GM21576 (cell line): ENCODE measurements at regions not wholly inside any gene's neighbourhood (a gene's known extent, or its start where the extent isn't known, plus 50 kb on each side); places are given as distances from the start of the nearest gene placed in this dataset.
"Not testable (repeated sequence)": the region's sequence is repeated elsewhere in the genome, so short reads cannot be mapped to it uniquely, and the experiment has no call there.

ENCODE experiments used
- ATAC-seq: cut with Tn5 transposase; IDR thresholded peaks from one replicate; pipeline ENCODE4 v1.9.1; 2021; ENCODE audit warnings: mild to moderate bottlenecking, moderate library complexity; ENCODE audit not compliant: unreplicated experiment

DNA sequence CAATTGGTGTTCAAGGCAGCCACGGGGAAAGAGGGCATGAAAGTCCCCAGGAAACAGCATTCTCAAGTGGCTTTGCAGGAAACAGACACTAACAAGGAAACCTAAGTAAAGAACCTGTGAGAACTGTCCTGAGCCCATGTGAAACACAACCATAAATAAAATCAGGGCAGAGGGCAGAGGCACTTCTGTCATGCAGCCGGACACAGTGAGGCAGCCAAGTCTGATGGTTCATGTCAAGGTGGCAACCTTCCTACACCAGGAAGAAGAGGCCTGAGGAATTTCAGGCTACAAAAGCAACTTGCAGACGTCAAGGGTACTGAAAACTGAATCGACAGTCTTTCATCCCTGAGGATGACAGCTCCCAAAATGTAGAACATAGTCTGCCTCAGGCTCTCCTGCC is 458.2 kb upstream of the NPVF start:
- no peak for ATAC-seq

DNA sequence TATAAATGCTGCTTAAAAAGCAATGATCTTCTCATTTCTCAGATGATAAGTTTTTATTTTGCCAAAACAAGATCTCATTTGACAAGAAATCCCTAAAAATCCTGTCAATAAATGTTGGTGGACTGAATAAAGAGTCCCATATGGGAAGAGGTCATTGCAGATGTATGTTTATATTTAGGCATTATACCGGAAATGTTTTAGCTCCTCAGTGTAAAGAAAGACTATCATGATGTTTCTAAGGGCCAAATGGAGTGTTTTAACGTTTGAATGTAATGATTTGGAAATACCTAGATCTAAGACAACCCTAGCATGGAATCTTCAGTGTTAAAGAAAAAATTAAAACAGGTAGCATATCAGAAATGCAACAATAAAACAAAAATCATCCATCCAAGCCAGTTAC is 457.8 kb upstream of the NFE2L3 start:
- ATAC-seq, result no peak

DNA sequence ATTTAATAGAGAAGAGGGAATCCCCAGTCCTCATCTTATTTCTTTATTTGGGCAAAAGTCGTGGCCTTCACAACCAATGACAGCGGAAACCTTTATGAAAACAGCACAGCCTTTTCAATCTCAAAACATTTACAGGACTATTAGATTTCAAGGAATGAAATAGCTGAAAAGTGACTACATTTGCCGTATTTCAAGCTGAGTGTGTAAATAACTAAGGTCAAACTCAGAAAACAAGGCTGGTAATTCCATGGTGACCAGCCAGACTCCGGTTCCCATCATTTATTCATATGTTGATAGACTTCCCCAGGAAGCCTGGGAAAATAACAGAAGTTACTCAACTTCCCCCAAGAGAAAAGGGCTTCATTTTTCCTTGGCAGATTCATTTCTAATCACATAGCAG is 457.3 kb upstream of the NFE2L3 start:
- ATAC-seq, result no peak

DNA sequence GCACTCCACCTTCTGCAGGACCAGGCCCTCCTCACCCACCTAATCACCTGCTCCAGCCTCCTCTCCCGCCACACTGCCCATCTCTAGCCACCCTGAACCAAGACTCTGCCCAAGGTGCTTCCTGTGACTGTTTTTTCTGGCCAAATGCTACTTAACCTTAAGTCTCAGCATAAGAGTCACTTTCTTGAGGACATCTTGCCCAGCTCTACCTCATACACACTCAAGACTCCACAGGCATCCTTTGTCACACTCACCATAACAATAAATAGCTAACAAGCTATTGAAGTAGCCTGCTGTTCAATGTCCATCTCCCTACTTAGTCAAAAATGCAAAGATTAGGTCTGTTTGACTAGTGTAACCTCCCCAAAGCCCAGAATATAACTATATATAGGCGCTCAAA is 455.4 kb upstream of the NFE2L3 start:
- ATAC-seq, result no peak

DNA sequence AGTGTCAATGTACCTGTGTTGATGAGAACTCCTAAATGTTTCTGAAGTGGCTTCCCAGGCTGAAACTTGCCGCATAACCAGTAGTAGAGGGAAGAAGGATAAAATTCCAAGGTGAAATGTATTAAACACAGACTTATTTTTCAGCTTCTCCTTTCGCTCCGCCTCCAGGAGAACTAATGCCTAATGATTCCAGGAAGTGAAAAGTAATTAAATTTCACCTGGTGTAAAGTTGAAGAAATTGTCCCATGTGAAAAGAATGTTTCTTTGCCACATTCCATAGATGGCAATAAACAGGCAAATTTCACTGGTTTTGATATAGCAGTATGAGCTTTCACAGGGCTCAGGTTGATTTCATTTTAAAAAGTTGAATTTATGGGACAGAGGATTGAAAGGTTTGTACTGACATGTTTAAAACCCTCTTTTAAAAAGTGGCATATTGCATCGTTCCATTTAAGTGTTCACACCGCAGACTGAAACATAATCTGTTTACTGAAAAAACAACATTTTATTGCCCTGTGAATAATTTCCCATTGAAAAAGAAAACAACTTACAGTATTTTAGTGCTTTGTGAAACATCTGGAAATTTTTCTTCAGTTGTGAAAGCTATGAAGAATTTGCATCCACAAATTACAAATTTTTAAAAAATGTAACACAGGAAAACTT is 453.4 kb upstream of the NFE2L3 start:
- ATAC-seq, result no peak

DNA sequence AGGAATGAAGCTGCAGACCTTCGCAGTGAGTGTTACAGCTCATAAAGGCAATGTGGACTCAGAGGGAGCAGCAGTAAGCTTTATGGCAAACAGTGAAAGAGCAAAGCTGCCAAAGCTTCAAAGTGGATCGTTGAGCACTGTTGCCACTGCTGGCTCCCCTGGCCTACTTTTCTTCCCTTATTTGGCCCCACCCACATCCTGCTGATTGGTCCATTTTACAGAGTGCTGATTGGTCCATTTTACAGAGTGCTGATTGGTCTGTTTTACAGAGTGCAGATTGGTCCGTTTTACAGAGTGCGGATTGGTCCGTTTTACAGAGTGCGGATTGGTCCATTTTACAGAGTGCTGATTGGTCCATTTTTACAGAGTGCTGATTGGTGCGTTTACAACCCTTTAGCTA is 451.9 kb upstream of the NFE2L3 start:
- not testable (repeated sequence) for ATAC-seq

DNA sequence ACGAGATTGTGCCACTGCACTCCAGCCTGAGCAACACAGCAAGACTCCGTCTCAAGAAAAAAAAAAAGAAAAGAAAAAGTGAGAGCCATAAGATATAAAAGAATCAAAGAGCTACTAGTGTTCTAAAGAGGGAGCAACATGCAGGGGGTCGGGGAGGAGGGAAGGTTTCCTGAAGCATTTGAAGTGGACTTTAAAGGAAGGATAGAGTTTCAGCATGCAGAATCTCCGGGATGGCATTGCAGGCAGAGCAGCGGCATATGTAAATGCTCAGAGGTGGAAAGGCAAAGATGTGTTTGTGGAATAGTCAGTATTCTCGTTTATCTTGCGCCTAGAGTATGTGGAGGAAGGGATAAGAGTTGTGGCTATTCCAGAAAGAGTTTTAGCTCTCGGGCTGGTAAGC is 447.6 kb upstream of the NFE2L3 start:
- no peak for ATAC-seq

DNA sequence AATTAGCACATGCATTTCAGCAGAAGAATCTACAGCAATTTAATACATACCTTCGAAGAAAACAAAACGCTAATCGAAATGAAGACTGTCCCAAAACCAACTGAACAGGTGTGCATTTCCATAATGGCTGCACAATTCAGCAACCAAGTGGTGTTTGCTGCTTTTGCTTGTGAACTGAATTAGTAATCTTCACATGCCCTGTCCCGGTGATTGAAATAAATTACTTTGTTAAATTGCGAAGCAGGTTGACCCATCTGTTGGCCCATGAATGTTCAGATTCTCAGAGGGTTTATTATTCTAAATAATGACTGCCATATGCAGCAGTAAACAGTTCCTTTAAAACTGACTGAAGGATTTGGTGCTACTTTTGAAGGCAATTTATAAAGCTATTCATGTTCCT is 445.2 kb upstream of the NFE2L3 start:
- ATAC-seq, result no peak

DNA sequence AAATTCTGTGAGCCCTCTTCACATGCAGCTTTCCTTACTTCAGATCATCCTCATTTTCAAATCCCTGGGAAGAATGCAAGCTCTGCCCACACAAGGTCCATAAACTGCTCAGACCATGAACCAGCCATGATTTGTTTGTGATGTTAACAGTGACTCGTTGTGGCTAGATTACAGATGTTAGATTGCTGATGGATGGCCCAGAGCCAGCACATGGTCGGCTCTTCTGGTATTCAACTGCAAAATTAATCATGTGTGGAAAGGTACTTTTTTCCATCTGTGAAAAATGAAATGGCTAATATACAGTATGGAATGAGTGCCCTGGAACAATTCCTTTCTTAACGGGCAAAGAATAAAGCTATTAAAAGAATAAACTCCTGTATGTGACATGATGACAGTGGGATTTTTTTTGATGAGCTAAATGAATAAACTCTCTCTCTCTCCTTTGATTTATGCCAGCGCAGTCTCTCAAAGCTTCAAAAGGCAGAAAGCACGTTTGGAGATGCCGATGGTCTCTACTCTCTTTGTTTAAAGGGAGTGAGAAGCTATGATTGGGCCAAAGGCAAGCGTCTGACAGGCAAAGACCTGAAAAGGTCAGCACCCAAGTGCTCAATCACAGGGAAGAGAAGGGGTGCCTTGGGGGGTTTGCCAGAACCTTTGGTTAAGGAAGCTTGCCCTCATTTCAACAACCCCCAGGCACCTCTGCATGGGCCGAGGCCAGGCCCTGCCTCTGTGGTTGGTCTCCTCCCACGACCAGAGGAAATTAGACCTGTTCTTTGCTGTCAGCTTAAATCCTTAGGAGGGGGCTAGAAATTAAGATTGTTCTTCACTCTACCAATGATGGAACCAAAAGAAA is 444.0 kb upstream of the NFE2L3 start:
- ATAC-seq, result no peak

DNA sequence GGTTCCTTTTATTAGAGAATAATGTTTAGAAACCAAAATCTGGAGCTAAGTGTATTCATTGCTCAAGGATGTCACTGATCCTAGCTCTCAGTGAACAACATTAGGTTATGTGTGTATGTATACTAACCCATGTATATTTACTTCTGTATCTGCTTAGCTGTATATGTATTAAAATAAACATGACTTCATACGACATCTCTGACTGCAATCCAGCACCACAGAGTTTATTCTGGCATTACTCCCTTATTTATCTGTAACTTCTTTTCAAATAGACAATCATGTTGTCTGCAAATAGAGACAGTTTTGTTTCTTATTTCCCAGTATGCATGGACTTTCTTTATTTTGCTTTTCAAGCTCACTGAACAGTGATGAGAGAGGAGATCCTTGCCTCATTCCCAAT is 441.0 kb upstream of the NFE2L3 start:
- no peak for ATAC-seq

DNA sequence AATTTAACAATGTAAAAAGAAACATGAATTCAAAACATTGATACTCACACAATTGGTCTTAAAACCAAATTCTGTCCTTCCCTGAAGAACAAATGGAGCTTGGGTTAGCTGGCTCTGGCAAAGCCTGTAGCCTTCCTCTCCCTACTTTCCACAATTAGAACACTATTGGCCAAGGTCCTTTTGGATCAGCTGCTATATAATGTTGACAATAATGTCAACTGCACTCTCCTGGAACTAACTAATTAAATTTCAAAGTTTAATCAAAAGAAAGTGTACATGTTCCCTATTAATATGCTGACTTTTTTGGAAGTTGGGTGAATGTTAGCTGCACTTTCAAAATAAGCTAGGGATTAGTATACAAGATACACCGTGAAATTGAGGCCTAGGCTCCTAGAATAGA is 440.1 kb upstream of the NFE2L3 start:
- no peak for ATAC-seq

DNA sequence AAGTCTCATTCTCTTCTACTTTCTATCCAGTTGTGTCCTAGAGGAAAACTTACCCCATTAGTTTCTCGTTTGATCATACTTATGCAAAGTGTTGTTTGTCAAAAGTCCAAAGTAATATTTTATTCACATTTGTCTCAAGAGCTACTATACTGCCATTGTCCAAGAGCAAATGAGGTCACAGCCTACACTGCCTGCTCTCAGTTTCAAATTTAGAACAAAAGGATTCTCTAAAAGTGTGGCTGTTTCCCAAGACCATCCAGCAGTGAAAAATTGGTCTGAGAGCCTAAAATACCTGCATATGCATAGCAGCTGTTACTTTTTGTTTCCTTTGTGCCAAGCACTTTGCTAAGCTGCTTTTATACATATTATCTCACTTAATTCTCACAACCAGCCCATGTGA is 439.5 kb upstream of the NFE2L3 start:
- no peak for ATAC-seq

DNA sequence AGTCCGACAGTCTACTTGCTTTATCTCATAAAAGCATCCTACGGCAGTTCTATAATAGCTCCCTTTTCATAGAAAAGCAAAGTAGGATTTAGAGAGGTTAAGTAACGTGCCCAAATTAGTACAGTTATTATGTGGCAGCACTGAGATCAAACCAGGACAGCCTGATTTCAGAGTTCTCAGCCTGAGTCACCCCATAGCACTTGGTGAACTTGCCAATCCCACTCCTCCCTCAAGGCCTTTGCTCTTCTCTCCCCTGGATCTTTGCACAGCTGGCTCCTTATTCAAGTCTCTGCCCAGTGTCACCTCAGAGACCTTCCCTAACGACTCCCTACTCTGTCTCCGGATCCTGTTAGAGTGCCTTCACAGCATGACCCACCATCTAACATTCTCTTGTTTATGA is 438.0 kb upstream of the NFE2L3 start:
- no peak for ATAC-seq

DNA sequence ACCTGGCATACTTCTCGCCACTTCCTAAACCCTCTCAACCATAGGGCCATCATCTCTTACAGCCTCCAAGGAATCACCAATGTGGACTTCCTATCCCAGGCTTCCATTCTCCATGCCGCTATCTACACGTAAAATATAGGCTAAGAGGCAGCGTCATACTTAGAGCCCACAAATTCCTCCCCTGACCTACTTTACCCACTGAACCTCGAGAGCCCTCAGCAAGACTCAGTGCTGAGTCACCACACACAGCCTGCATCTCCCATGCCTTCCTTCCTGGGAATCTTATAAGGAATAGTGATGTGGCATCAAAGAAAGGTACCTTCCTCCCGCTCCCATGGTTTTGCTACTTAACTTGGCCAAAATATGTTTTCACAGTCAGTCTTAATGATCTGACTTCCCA is 435.6 kb upstream of the NFE2L3 start:
- no peak for ATAC-seq

DNA sequence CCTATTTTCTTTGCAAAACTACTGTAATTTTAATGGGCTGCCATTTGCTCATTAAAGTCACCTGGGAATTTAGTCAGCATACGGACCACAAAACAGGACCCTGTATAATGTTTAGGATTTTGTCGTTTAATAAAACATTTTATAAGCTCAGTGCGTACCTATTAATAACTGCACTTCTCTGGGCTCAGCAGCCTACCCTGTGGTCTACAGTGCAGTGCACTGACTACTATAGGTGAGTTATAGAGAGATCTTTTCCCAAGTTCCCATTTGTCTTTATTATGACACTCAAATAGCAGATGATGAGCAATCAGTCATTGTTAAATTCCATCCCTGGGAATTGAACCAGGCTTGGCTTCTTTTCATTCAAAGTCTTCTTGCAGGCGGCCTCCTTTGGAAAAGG is 433.4 kb upstream of the NFE2L3 start:
- ATAC-seq, result no peak

DNA sequence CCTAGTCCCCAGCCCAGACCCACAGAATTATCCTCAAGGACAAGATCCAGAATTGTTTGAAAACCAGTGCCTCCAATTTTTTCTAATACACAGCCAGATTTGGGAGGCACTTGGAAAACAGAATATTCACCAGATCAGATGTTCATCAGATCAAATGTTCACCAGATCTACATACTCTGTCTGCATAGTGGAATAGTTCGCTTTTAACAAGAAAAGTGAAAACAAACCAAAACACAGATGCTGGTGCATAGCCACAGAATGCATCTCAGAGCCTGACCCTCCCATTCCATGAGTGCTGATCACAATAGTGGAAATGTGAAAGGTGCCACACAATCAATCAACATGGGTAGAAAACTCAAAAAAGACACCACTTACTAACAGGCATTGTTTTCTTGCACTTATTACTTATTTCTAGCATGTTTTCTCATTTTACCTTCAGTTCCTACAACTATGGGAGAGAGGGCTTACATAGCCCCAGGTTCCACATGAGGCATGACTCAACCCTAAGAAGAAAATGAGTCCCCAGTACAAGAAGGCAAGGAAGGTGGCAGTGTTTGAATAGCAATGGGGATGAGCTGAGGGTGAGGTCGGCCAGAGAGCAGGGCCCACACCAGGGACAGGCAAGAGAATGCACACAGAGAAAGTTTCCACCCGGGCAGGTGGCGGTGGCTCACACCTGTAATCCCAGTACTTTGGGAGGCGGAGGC is 432.7 kb upstream of the NFE2L3 start:
- no peak for ATAC-seq

DNA sequence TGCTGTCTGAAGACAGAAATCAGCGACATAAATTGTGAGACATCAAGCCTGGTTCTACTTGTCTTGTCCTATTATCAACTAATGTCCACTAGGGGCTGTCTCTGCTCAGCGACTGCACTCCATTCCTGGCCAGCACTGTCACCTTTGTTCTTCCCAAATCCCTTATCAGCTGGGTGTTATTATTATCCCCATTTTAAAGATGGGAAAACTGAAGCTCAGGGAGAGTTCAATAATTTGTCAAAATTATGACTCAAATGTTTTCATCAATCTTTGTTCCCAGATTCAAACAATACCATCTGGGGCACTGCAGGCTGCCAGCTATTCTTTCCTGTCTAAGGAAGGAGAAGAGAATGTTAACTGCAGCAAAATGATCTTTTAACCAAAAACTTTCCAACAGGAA is 431.6 kb upstream of the NFE2L3 start:
- no peak for ATAC-seq

DNA sequence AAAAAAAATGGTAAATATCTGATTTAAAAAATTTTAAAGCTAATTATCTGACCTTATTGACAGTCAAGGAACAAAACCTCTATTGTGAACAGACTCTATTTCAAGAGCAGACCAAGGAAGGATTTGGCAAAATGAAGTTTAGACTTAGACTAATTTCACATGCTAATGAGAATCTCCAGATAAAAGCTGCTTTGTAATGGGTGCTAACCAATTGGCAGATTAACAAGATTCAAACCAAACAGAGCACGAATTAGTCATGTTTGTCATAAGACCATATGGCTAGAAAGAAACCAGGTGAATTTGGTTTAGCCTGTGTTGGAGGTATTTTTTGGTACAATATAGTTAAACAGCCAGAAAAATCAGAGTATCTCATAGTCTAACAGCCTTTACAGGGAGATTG is 429.1 kb upstream of the NFE2L3 start:
- no peak for ATAC-seq

DNA sequence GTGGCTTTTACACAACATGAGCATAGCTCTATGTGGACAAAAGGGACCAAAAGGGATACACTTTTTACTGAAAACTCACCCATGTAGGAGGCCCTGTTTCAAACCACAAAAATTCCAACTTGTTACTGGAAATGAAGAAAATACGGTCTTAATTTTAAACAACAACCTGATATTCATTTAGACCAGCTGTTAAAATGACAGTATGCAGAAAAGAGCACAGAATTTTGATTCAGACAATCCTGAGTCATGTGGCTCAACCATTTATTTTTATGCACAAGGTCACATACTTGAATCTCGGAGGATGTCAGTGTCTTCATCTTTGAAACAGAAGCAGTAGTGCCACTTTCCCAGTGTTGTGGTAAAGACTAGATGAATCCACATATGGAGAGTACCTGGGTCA is 426.5 kb upstream of the NFE2L3 start:
- ATAC-seq, result no peak

DNA sequence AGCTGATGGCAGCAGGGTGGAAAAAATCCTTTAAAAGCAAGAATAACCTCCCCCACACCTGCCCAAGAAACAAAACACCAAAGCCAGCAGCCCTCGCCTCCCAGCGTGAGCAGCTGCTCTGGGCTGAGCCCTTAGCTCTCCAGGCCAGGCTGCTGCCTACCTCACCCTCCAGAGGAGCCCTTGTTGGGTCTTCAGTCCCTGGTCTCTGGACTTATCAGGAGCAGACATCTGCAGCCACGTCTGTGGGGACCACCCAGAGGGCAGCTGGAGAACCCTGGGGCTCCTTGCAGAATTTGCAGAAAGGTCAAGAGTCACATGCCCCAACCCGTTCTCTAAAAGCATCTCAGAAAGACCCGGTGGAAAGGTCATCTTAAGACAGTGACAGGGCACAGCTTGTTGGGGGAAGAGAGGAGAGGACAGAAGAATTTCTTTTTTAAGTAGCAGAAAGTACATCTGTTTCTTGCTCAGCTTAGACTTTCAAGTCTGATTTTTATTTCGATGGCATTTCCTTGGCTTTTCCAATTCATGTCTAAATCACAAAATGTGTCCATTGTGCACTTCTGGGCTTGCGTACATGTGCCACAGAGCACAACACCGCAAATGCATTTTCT is 425.7 kb upstream of the NFE2L3 start:
- ATAC-seq, result no peak

DNA sequence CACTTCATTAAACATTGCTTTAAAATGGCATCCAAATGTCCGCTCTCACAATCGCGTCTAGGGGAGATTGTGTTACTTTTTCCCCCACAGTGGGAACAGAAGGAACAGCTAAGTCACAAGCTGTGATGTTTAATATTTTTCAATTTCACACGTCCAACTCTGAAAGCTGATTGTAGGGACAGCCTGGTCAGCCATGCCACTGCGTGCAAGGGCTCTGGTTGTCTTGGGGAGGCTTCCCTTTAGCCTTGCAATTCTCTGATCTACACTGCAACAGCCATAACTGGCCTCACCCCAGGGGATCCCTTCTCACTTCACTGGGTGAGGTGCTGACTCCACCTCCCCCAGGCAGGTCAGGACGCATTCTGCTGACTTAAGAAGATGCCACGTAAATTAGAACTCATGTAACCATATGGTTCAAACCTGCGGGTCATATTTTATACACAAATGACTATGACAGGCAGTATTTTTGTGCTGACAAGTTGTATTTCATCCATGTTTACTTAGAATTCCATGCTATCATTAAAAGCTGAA is 425.2 kb upstream of the NFE2L3 start:
- no peak for ATAC-seq
